ENCODE measurements at regions not wholly inside any gene's neighbourhood (a gene's known extent, or its start where the extent isn't known, plus 50 kb on each side); places are given as distances from the start of the nearest gene placed in this dataset.

- H3K27ac ChIP-seq, result no peak overlapping the region
- TF ChIP-seq CTCF (conservative IDR thresholded peaks at IDR 0.05) (no peak), ZFX (IDR thresholded peaks at IDR 0.05) (no peak)
These were observed 1081.6 kb upstream of the ACO1 start for GRCh38 chr9:31302620-31303418.

- H3K27ac ChIP-seq, result no peak overlapping the region
These were observed 1079.9 kb upstream of the ACO1 start for GRCh38 chr9:31304576-31304975.

GRCh38 chr9:31314241-31314640 lies 1070.2 kb upstream of the ACO1 start:
- no peak overlapping the region for H3K27ac ChIP-seq

More at GRCh38 chr9:31304576-31304975, 1079.9 kb upstream of the ACO1 start:
- TF ChIP-seq ZFX (IDR thresholded peaks at IDR 0.05) (no peak), CTCF (conservative IDR thresholded peaks at IDR 0.05) (no peak)

GRCh38 chr9:31320494-31320893 lies 1063.9 kb upstream of the ACO1 start:
- no peak overlapping the region for H3K27ac ChIP-seq
- no peak for TF ChIP-seq CTCF (conservative IDR thresholded peaks at IDR 0.05)
- no peak for TF ChIP-seq ZFX (IDR thresholded peaks at IDR 0.05)

More at GRCh38 chr9:31314241-31314640, 1070.2 kb upstream of the ACO1 start:
- TF ChIP-seq ZFX (IDR thresholded peaks at IDR 0.05) (no peak), CTCF (conservative IDR thresholded peaks at IDR 0.05) (no peak)

GRCh38 chr9:31321256-31321655 lies 1063.2 kb upstream of the ACO1 start:
- TF ChIP-seq ZFX (IDR thresholded peaks at IDR 0.05), result no peak
- no peak for TF ChIP-seq CTCF (conservative IDR thresholded peaks at IDR 0.05)

GRCh38 chr9:31321686-31322085 lies 1062.8 kb upstream of the ACO1 start:
- no peak overlapping the region for H3K27ac ChIP-seq
- TF ChIP-seq ZFX (IDR thresholded peaks at IDR 0.05), result no peak
- TF ChIP-seq CTCF (conservative IDR thresholded peaks at IDR 0.05), result no peak

More at GRCh38 chr9:31321256-31321655, 1063.2 kb upstream of the ACO1 start:
- H3K27ac ChIP-seq, result no peak overlapping the region

- TF ChIP-seq CTCF (conservative IDR thresholded peaks at IDR 0.05), result no peak
- no peak for TF ChIP-seq ZFX (IDR thresholded peaks at IDR 0.05)
- no peak overlapping the region for H3K27ac ChIP-seq
These were observed 1060.6 kb upstream of the ACO1 start for GRCh38 chr9:31323726-31324444.

Measured in C4-2B (cell line).